GM12873 (cell line): ENCODE measurements at regions not wholly inside any gene's neighbourhood (a gene's known extent, or its start where the extent isn't known, plus 50 kb on each side); places are given as distances from the start of the nearest gene placed in this dataset.

Experiments
- TF ChIP-seq, protein P1 (sequence below): IDR thresholded peaks from 2 replicates; pipeline ENCODE4 v1.5.1; 2012; ENCODE audit warnings: low read depth, mild to moderate bottlenecking, moderate library complexity, low read length, control low read depth; ENCODE audit not compliant: insufficient read depth; ENCODE audit errors: missing control alignments

DNA sequence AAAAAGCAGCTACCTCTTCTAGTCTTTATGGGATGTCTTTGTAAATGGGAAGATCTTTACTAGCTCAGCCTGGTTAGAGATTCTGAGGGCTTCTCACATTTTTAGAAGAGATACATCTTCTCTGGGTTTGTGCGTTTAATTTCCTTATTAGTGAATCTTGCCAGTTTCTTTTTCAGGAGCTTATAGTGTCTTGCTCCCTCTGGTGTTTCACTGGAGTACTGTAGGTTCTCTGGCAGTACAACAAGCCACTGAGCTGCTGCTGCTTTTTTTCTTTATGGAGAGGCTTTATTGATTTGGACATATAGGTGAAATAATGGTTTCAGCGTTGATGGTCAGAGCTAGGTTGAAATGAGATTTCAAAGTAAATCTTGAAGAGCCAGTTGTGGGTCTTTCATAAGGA is 82.9 kb downstream of the LAS1L start:
- TF ChIP-seq, protein P1, sequence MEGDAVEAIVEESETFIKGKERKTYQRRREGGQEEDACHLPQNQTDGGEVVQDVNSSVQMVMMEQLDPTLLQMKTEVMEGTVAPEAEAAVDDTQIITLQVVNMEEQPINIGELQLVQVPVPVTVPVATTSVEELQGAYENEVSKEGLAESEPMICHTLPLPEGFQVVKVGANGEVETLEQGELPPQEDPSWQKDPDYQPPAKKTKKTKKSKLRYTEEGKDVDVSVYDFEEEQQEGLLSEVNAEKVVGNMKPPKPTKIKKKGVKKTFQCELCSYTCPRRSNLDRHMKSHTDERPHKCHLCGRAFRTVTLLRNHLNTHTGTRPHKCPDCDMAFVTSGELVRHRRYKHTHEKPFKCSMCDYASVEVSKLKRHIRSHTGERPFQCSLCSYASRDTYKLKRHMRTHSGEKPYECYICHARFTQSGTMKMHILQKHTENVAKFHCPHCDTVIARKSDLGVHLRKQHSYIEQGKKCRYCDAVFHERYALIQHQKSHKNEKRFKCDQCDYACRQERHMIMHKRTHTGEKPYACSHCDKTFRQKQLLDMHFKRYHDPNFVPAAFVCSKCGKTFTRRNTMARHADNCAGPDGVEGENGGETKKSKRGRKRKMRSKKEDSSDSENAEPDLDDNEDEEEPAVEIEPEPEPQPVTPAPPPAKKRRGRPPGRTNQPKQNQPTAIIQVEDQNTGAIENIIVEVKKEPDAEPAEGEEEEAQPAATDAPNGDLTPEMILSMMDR = peak; percentile 69

DNA sequence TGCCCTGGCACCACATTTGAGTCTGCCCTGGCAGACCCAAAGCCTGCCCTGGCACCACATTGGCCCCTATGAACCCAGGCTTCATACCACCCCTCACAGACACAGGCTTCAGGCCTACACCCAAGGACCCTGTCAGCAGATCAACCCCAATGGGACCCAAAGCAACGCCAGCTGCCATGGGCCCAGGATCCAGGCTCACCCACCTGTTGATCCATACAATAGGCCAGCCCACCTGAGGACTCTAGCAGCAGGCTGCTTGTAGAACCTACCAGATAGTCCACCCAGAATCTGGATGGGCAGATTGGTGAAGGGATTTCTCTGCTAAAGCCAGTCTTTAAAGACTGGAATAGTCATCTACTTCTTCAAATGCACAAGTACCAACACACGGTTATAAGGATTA is 114.4 kb downstream of the LAS1L start:
- TF ChIP-seq, protein P1 = no peak

DNA sequence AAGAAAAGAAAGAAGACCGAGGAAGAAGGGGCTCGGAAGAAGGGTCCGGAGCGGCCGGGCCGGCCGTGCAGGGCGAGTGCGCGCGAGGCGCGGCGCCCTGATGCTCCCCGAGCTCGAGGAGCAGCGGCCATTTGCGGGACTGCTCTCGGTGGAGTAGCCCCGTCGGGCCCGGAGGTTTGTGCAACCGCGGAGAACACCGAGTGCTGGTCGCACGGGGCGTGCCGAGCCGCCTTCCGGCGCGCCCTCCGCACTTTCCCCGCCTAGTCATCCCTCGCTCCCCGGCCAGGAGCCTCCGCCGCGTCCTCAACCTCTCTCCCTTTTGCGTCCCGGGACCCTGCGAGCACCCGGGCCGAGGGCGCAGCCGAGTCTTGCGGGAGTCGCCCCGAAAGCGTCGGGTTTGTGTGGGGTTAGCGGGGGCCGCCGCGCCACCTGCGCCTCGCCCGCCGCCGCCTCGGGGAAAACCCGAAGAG is 127.4 kb downstream of the LAS1L start:
- TF ChIP-seq, protein P1 = no peak

DNA sequence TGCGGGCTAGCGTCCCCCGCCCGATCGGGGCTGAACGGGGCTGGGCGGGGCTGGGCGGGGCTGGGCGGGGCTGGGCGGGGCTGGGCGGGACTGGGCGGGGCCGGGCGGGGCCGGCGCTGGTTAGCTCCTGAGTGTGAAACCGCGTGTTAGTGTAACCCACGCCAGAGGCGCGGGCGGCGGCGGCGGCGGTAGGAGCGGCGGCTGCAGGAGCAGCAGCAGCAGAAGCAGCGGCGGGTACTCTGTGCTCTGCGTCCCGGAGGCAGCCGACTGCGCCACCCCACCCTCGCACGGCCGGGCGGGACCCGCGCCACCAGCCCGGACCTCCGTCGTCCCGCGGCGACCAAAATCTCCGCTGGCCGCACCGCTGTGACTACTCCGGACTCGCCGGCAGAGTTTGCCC is 128.1 kb downstream of the LAS1L start:
- TF ChIP-seq, protein P1 = no peak

DNA sequence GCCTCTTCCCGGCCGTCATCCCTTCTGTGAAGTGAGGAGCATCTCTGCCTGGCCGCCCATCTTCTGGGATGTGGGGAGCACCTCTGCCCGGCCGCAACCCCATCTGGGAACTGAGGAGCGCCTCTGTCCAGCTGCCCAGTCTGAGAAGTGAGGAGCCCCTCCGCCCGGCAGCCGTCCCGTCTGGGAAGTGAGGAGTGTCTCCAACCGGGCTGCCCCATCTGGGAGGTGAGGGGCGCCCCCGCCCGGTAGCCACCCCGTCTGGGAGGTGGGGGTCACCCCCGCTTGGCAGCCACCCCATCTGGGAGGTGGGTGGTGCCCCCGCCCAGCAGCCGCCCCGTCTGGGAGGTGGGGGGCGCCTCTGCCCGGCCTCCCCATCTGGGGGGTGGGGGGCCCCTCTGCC is 142.3 kb downstream of the LAS1L start:
- TF ChIP-seq, protein P1 = no peak
